HG03108 (cell line): ENCODE measurements at regions not wholly inside any gene's neighbourhood (a gene's known extent, or its start where the extent isn't known, plus 50 kb on each side); places are given as distances from the start of the nearest gene placed in this dataset.
A peak's percentile ranks its signal among the peaks of the same experiment; 100 is the strongest.
"Not testable (repeated sequence)": the region's sequence is repeated elsewhere in the genome, so short reads cannot be mapped to it uniquely, and the experiment has no call there.

Source experiments
- ATAC-seq: cut with Tn5 transposase; IDR thresholded peaks from one replicate; pipeline ENCODE4 v1.9.1; 2021; ENCODE audit warnings: moderate library complexity; ENCODE audit not compliant: unreplicated experiment

DNA sequence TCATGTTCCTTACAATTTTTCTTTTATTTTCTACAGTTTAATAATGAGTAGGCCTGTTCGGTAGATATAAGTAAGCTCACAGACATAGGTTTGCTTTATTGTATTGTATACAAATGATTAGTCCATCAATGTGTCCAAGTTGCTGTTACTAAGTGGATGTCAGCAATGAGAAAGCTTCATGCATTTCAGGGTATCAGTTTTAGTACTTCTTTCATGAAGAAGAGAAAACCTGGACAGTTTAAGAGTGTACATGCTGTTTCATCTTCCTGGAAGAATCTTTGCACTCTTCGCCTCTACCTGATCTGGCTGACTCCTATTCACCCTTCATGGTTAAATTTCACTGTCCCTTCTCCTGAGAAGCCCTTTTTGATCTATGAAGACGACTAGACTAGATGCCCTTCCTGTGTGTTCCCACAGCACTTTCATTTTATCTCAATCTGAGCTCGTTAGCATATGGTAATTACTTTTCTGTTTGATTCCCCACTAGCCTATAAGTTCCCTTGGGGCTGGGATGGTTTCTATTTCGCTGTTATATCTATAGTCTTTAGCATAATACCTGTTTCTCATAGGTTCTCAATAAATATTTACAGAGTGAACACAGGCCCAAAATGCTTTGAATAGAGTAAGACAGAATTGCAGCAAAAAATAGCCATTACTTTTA, 70.7 kb downstream of the CETN3 start:
- peak; percentile 89 for ATAC-seq

DNA sequence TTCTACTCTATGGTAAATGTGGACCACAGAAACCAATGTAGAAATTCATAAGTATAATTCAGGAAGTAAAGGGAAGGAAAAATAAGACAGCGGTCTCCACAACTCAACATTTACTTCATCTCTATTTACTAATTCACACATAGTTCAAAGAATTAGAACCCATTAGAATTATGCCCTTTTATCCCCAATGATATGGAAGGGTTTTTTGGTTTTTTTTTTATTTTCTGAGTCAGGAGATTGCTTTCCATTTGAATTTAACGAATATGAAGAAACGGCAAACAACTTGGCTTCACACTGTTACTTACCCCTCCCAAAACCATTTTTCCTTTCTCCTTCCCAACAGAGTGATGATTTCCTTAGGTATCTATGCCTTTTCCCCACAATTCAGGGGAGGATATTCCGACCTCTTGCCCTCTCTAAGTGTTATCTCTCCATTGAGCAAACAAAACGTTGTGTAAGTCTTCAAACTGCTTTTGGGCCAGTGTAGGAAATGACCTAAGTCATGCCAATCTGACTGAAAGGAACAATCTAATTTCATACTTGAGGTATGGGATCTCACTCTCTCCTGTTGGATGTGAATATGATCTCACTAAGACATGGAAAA, 72.0 kb downstream of the CETN3 start:
- ATAC-seq, result no peak

DNA sequence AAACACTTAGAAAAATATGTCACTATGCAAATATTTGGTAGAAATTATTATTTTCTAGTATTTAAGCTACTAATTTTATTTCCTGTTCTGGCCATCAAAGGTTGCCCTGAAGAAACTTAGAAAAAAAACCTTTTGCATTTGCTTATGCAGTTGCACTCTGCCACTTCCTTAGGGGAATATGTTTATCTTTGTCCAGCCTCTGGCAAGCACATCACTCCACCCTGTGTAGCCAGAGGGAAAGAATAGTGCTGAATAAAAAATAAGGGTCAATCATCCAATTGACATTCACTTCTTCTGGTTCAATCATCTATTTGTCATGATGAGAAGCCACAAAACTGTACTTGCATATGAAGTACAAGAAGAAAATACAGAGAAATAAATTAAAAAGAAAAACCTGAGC, 72.8 kb downstream of the CETN3 start:
- ATAC-seq, result no peak

DNA sequence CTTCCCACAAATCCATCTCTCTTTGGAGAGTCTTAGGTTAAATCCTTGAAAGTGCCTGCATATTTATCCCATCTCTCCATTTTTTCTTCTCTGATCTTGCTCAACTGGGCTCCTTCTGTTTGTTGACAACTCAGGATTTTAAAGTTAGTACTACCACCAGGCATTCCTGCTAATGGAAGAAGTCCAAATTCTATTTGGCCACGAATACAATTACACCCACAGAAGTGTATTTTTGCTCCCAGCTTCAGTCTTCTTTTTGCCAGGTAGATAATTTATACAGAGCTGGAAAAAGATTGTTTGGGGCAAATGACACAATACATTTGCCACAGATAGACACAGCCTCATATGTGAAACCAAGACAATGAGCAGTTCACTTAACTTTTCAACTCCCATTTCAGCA, 74.8 kb downstream of the CETN3 start:
- ATAC-seq, result no peak

DNA sequence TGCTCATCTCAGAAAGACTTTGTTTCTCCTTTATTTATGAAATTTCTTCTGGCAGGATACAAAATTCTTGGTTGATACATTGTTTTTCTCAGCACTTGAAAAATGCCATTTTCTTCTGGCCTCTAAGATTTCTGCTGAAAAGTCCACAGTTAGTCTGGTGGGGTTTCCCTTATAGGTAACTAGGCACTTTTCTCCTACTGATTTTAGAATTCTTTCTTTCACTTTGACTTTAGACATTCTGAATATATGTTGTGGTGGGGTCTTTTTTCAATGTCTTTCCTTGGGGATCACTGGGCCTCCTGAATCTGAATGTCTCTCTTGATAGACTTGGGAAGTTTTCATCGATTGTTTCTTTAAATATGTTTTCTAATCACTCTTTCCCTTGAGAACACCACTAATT, 79.6 kb downstream of the CETN3 start:
- ATAC-seq, result no peak

DNA sequence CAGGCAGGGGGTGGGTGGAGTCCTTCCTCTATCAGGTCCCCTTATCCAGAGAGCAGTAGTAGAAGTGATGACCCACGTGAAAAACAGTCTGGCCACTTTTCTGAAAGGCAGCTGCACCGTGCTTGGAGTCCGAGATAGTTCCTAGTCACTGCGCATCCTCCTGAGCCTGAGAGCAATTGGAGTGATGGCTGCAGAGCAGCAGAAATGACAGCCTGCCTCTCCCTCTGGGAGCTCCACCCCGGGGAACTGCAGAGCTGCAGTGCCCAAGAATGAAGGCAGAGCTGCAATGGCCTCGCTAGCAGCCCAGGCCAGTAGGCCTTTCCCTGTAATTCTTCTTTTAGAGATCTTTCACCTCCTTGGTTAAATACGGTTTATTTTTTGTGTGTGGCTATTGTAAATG, 82.6 kb downstream of the CETN3 start:
- ATAC-seq, result no peak

DNA sequence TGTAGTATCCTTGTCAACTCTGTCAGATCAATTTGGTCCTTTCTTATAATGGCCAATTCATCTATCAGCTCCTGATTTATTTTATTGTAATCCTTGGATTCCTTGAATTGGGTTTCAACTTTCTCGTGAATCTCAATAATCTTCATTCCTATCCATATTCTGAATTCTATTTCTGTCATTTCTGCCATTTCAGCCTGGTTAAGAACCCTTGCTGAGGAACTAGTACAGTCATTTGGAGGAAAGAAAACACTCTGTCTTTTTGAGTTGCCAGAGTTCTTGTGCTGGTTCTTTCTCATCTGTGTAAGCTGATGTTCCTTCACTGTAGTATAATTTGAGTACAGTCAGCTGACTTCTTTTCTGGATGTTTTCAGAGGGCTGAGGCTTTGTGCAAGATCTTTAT, 84.5 kb downstream of the CETN3 start:
- ATAC-seq, result no peak

DNA sequence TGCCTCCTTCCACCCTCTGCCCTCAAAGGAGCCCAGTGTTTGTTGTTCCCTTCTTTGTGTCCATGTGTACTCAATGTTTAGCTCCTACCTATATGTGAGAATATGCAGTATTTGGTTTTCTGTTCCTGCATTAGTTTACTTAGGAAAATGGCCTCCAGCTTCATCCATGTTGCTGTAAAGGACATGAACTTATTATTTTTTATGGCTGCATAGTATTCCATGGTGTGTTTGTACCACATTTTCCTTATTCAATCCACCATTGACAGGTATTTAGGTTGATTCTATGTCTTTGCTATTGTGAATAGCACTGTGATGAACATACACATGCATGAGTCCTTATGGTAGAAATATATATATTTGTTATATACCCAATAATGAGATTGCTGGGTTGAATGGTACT, 89.2 kb downstream of the CETN3 start:
- ATAC-seq, result not testable (repeated sequence)

DNA sequence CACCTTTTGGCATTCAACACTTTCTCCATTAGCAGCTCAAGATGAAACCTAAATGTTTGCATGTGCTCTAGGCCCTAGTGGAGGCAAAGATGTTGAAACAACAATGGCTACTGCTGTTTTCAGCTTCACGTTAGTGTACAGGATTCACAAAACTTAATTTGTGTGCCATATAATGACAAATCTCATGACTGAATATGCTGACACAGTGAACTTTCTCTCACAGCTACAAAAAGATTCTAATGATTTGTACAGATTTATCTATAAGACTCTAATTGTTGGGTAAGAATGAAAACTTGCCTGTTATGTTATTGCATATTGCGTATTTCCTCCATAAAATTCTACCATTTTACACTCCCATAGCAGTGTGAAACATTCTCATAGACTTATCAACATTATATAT, 97.5 kb downstream of the CETN3 start:
- ATAC-seq, result no peak

DNA sequence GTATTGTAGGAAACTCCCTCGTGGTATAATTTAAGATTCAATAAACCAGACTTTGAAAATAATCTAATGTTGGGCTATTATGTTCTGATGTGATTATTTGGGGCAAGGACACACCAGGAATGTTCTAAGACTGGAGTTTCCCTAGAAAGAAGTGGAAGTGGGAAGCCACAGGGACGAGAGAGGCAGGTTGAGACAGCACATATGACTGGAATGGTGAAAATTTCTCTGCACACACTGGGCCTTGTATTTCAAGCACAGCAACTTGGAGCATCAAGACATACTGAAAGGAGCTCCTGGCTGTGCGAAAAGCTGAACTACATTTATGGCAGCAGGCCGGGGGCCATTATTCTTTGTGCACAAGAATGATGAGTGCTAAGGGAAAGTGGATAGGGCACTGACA, 98.2 kb downstream of the CETN3 start:
- no peak for ATAC-seq

DNA sequence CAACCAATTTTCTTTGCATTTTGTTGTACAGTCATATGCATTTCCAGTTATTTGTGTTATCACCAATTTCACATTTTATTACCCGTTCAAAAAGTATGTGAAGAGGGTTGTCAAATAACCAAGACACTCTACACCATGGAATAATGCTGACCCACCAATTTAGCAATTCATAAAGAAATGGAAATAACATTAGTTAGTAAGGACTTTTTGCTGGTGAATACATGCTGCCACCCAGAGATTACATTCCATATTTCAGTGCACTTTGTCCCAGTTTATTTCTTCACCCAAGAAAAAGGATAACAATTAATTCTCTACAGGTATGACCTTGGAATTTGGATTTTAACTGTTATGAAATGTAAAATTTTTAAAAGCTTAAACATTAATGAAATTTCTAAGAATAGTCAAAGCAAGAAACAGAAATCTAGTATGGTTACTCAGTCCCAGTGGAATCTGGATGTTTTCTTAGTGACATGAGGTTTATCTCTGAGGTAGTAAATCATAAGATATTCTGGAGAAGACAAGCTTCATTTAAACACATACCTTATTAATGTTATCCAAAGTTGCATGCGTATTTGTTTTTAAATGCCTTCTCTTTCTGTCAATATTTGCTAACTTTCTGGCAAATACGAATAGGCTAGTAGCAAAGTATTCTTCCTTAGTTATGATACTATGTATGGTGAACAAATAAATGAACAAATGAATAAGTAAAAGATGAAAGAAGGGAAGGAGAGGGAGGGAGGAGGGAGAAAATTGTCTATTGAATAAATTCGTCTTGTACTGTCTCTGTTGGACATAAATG, 100.6 kb downstream of the CETN3 start:
- ATAC-seq, result no peak

DNA sequence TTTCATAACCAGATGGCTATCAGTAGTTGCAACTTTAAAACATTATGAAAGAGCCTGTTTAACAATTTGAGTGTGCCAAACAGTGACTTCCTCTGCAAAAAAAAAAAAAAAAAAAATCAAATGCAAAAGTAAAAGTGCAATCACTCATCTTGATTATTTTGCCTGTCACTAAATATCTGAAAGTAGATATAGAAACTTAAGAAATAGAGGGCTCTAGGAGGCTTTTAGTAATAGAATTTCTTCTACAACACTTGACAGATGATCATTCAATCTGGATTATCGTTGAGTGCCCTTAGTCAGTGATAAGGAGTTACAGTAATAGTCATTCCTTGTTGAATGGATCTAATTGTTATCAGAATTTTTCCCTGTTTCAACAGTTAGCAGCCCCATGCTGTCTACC, 101.8 kb downstream of the CETN3 start:
- no peak for ATAC-seq

DNA sequence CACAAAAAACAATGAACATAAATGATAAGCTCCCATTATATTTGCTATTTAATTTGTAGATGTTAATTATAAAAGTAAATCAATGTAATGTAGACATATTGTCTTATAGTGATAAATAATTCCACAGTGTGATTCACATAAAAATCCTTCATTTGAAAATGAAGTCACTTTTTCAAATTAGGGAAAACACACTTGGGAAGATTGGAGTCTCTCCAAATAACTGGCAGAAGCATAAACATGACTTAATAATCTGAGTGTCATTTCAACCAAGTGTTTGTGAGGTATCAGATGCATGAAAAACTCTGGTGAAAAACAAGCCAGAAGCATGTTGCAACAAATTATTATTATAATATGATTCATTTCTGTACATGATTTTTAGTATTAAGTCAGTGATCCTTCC, 102.2 kb downstream of the CETN3 start:
- no peak for ATAC-seq

DNA sequence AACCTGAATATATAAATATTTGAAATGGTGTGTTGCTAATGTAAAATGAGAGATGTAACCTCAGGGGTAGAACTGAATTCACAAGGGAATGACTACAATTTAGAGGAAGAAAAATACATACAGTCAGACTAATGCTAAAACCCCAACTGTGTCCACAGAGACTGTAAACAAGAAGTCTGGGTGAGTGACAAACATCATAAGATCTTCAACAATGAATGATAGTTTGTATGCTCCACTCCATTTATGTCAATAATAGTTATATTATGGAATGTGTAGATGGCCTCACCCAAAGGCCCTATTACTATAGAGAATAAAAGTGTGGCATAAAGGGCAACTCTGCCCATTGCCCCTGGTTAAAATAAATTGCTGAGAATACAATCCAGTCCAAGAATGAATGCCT, 102.9 kb downstream of the CETN3 start:
- ATAC-seq, result no peak

DNA sequence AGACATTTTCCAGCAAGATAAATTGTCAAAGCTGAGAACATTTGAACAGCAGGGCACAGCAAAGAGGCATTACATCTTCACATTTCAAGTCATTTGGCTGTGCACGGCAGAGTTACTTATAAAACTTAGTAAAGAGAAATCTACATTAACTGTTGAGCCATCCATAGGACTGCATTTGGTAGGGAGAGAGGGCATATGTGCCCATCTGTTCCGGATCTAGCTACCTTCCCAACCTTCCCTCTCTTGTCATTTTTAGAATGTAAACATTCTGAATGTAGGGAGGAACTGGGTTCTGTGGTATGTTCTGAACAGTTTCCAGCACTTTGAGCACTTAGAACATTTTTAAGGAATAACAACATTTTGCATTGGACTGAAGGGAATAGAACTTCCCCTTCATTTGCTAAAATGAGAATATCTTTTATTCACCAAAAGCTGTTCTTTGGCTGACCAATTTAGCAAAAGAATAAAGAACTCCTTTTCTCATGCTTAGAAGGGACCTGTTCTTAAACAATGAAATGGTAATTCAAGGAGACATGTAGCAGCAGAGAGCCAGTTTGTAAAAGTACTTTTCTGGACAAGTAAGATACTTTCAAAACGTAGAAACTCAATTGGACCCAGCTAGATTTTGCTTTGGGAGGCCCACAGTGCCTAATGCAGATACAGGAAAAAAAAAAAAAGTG, 104.4 kb downstream of the CETN3 start:
- ATAC-seq, result no peak

DNA sequence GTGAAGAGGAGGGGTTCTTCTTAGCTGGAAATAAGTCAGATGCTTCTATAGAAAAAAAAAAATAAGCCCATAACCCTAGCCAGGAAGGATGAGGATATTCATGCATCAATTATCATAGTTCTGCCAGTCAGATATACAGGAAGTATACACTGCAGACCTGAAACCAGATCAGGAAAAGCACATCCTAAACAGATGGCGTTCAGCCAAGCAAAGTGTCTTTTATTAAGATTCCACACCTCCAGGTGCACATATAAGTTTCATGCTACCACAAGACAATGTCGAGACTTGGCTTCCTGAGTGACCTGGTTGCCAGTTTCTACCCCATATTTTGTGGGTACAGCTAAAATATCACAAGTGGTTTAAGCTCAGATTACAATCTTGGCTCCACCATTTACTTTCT, 108.3 kb downstream of the CETN3 start:
- ATAC-seq, result no peak

DNA sequence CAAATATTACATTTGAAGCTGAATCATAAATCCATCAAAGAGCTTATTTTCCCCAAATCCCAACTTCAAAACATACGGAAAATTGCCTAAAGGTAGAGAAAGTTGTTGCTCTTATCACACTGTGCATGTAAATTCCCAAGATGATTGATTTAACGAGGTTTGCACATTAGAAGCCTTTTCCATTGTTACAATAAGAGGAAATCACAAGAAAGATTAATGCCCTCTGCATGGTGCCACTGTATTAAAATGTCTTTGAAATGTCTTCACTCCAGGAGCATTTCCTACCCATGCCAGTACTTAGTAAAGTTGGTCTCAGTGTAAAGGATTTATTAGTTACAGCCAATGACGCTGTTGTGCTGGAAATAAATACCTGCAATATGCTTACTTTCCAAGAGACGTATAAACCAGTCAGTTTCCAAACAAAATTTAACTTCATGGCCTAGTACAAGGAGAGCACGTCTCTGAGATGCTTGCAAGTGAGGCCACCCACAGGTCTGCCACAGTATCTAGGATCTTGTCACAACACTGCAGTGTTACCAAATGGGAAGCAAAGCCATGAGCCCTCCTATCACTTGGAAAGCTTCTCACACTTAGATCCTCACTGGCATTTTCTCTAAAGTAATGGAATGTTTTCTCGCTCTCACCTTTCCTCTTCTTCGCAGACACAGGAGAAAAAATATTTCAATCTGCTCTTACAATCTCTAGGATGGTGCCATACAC, 112.4 kb downstream of the CETN3 start:
- ATAC-seq, result no peak

DNA sequence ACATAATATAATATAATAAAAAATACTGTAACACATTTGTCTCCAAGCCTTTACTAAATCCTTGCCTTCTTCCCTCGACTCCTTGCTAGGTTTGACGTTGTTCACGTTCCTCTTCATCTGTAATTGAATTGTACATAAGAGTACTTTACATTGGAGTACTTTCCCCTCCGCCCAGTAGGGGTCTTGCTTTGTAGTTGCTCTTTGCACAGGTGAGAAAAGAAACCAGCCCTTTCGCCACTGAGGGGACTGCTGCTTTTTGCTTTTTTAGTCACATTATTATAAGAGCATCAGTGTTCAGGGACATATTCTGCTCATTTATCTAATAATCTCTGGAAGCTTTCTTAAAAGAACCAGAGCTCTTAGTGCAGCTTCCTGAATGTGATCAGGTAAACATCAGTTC, 115.0 kb downstream of the CETN3 start:
- no peak for ATAC-seq

DNA sequence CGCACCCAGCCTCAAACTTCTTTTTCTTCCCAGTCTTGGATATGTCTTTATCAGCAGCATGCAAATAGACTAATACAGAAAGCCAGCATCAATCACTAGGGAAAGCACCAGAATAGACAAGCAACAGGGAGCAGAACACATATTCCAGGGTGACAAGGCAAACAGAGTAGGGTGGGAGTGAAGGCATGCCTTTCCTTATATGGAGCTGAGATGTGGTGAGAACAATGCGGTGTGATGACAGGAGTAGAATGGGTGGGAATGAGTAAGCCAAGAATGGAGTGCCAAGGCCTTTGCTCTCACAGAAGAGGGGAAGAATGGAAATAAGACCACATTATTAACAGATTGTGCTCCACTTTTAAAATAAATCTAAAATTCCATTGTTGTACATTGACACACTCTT, 115.6 kb downstream of the CETN3 start:
- ATAC-seq, result no peak

DNA sequence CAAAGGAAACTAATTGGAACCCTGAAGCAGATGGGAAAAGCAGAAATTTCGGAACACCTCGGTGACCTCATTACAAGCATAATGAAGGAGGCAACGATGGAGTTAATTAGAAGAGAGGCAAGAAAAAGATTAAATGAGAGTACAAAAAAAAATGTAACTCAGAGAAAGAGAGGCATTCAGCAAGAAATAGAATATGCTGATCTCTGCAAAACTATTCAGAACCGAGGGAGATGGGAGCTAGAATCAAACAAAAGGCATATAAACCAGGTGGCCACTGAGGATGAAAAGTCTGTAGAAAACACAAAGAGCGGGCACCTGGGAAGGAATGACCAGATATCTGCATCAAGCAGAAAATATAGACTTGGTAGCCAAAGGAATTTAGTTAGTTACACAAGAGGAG, 118.9 kb downstream of the CETN3 start:
- no peak for ATAC-seq

DNA sequence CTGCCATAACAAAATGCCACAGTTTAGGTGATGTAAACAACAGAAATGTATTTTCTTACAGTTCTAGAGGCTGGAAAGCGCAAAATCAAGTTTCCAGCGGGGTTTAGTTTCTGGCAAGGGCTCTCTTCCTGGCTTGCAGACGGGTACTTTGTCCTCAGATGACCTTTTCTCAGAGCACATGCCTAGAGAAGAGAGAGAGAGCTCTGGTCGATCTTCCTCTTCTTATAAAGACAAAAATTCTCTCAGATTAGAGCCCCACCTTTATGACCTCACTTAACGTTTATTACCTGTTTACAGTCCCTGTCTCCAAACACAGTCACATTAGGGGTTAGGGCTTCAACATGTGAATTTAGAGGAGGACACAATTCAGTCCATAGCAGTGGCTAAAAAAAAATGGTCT, 119.7 kb downstream of the CETN3 start:
- ATAC-seq, result no peak
